ENCODE measurements at regions not wholly inside any gene's neighbourhood (a gene's known extent, or its start where the extent isn't known, plus 50 kb on each side); places are given as distances from the start of the nearest gene placed in this dataset.

DNA sequence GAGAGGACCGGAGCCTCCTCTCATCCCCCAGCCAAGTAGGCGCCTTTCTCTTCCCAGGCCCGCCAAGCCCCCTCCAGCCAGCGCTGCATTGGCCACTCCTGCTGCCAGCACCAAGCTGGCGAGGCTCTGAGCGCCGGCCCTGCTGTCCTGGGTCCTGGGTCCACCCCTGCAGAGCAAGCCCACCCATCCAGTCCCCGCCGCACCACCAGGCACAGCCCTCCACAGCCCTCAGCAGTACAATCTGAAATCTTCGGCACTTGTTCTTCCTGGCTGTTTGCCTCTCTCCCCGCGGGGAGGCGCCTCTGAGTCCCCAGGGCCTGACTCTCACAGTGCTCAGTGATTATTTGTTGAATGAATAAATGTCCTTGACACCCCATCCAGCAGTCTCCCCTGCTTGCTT, 236.4 kb upstream of the SGCG start:
- WGBS (ENCODE audit: insufficient coverage, low coverage, missing lambda C conversion rate): 4% methylated on average over 4 of the region's 13 CpGs
- ATAC-seq (peak; percentile 95), FAIRE-seq (peak; percentile 58), DNase-seq (ENCODE audit: extremely low read depth in 1 of 4, low spot score in 3 of 4) (peak in 1 of 4 experiments; percentile 24)
- BruUV-seq (replicated peaks): no TSS peak
- no peaks in the 10 kb centered on the region for H3K36me3 ChIP-seq (ENCODE audit: control insufficient read depth, insufficient read depth, low read length)
- H3K9ac ChIP-seq (ENCODE audit: insufficient read depth in 1 of 2, low read depth in 2 of 2, low read length in 2 of 2): no peak overlapping the region
- CTCF ChIA-PET (ENCODE audit: low intra/inter-chr PET ratio): interaction anchor here (0.6 kb wide), 1 partner anchor 943 kb away, joined by 5 read pairs; no protein-coding TSS in a partner anchor
- no peaks in the 10 kb centered on the region for H3K9me1 ChIP-seq (ENCODE audit: control insufficient read depth, insufficient read depth, low read length)
- no peaks in the 10 kb centered on the region for H3K9me3 ChIP-seq (replicated peaks; ENCODE audit: control insufficient read depth, insufficient read depth, low read depth, low read length)
- TF ChIP-seq ZNF311 (CRISPR knock-in tag; IDR thresholded peaks at IDR 0.05) (no peak), ZKSCAN1 (IDR thresholded peaks at IDR 0.05; ENCODE audit: low read depth, low read length) (no peak), NFATC3 (IDR thresholded peaks at IDR 0.05) (no peak), ZFP36 (IDR thresholded peaks at IDR 0.05; ENCODE audit: low read depth, low read length, partially characterized antibody) (peak; percentile 80), ZNF124 (CRISPR knock-in tag; IDR thresholded peaks at IDR 0.05) (no peak), MTA3 (IDR thresholded peaks at IDR 0.05; ENCODE audit: borderline replicate concordance) (no peak)
- TF ChIP-seq, protein P1, sequence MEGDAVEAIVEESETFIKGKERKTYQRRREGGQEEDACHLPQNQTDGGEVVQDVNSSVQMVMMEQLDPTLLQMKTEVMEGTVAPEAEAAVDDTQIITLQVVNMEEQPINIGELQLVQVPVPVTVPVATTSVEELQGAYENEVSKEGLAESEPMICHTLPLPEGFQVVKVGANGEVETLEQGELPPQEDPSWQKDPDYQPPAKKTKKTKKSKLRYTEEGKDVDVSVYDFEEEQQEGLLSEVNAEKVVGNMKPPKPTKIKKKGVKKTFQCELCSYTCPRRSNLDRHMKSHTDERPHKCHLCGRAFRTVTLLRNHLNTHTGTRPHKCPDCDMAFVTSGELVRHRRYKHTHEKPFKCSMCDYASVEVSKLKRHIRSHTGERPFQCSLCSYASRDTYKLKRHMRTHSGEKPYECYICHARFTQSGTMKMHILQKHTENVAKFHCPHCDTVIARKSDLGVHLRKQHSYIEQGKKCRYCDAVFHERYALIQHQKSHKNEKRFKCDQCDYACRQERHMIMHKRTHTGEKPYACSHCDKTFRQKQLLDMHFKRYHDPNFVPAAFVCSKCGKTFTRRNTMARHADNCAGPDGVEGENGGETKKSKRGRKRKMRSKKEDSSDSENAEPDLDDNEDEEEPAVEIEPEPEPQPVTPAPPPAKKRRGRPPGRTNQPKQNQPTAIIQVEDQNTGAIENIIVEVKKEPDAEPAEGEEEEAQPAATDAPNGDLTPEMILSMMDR (IDR thresholded peaks at IDR 0.05 in 2 of 3, conservative IDR thresholded peaks at IDR 0.05 in 1 of 3; ENCODE audit: insufficient read depth in 2 of 3, low read depth in 1 of 3, low read length in 3 of 3): peak; percentile 15 to 42 (median 29); a peak in 2 of 6 replicates
- no peaks in the 10 kb centered on the region for H3K27me3 ChIP-seq (ENCODE audit: control insufficient read depth in 2 of 2, insufficient read depth in 2 of 2, low read length in 2 of 2)
- in situ Hi-C loops (cut with MboI): no loop called here
- H2AFZ ChIP-seq (ENCODE audit: low read depth, low read length): no peak overlapping the region
- H3K27ac ChIP-seq (ENCODE audit: extremely low read depth, low read depth, low read length): no peak overlapping the region
- intact Hi-C loops (cut with micrococcal nuclease): no loop called here
- peaks cover 0 to 7% of the 10 kb centered on the region in 2 experiments; a peak in 1 of 5 replicates for H3K4me1 ChIP-seq (replicated peaks in 1 of 2; ENCODE audit: control insufficient read depth in 2 of 2, insufficient read depth in 2 of 2, low read length in 2 of 2)
- no peaks in the 10 kb centered on the region for H3K79me2 ChIP-seq (ENCODE audit: control insufficient read depth, insufficient read depth, low read length)
- no peak overlapping the region for H3K4me2 ChIP-seq (ENCODE audit: insufficient read depth, low read length)
- no peak overlapping the region for H3K4me3 ChIP-seq
- POLR2A ChIA-PET: no interaction called here
- no peaks in the 10 kb centered on the region for H4K20me1 ChIP-seq (replicated peaks; ENCODE audit: control insufficient read depth, insufficient read depth, low read length)
